NCI-H345 (cell line): ENCODE measurements at regions not wholly inside any gene's neighbourhood (a gene's known extent, or its start where the extent isn't known, plus 50 kb on each side); places are given as distances from the start of the nearest gene placed in this dataset.

Experiments used
- DNase-seq: peaks from one replicate; lab custom pipeline; 2025; lab: John Stamatoyannopoulos, UW

DNA sequence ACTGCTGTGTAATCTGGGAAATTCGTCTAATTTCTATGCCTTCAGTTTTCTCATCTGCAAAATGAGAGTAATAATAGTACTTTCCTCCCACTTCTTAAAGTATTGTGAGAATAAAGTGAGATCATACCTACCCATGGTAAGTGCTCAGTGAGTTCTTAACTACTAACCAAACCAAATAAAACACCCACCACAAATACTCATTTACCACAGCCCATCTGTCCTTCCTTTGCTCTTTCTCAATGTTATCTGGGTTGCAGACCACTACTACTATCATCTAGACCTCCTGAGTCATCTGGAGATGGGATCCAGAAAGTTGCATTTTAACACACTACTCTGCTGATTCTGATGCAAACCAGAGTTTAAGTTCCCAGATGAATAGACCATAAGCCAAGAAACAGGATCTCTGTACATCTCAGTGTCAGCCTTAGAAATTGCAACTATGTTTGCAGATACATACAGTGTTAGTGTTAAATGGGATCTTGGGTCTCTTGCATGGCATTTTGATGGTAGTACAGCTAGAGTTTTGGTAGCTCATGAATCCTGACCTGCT, 105.4 kb upstream of the ATP10B start:
- no peak for DNase-seq

GRCh38 chr5:160956051-160956450, 104.0 kb upstream of the ATP10B start:
- DNase-seq: no peak

- no peak for DNase-seq
These were observed 98.3 kb upstream of the ATP10B start for GRCh38 chr5:160950311-160950710.

DNA sequence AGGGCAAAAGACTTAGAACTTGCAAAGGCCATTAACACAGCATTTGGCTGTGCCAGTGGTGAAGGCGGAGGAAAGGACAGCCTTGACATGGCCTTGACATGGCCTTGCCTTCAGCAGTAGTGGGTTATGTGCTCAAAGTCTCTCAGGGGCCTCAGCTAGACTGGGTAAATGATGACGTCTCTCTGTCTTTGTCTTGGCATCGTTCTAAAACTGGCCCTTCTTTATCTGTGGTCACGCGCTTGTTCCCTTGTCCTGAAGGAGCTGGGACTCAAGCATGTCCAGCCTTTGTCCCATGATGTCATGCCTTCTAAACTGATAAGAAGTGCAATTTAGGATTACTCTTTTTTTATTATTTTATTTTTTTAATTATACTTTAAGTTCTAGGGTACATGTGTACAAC, 88.7 kb upstream of the ATP10B start:
- no peak for DNase-seq

DNA sequence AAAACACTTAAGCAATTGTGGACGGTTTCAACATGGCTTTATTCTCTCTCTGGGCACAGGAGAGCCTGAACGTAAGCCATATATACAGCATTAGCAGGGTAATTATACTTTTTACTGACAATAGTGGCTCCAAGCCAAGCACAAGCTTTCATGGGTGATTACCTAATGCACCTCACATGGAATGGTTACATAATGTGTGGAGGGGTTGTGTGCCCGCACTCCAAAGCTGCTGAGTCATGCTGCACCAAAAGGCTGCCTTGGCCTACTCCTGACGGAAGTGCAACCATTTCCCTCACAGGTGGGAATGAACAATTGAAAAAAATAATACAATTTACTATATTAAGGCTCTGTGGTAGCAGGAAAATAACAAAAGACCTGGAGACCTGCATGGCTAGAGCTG, 86.5 kb upstream of the ATP10B start:
- peak; percentile 50 for DNase-seq

DNA sequence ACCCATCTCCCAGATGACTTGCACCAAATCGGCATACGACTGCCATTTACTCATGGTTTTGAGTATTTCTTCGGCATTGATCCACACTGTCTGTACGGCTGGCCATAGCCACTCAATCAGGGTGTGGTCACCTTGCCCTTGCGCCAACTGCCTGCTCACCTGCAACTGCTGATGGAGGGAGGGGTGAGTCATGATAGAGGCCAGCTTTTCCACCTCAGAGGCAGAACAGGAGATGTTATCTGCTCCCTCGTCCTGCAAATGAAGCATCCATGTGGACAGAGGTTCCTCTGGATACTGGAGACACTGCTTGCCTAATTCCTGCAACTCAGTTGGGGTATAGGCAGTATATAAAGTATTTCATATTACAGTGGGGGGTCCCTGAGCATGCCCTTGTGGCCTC, 85.6 kb upstream of the ATP10B start:
- no peak for DNase-seq

DNA sequence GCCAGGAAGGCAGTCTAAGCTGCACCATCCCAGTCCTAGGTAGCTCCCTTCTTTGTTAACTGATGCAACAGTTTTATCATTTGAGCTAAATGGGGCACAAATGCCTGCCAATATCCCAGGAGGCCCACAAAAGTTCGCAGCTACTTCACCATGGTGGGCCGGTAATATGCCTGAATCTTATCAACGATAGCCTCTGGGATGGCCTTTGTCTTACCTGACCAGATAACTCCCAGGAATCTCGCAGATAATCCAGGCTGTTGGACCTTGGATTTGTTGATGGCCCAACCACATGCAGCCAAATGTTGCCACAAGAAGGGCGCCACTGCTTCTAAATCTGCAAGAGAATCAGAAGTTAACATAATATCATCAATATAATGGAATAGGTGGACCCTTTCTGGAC, 83.8 kb upstream of the ATP10B start:
- DNase-seq: no peak

GRCh38 chr5:160931283-160931682, 79.3 kb upstream of the ATP10B start:
- DNase-seq: no peak

- no peak for DNase-seq
These were observed 78.4 kb upstream of the ATP10B start for GRCh38 chr5:160930406-160930805.

DNA sequence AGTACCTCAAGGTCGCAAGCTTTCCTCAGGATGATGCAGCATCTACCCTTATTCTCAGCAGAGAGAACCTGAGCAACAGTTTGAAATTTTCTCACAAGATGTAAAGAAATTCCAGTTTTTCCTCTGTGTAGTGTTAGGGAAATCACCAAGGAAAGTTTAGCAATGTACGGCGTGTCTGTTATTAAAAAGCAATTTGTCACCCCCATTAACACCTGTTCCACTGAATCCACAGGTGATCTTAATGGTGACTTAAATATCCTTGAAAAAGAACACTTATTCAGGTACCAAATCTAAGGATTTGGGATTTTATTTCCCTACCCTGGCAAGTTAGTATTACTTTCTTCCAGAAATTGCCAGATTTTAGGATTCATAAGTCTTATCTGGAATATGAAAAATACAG, 77.9 kb upstream of the ATP10B start:
- DNase-seq: no peak

DNA sequence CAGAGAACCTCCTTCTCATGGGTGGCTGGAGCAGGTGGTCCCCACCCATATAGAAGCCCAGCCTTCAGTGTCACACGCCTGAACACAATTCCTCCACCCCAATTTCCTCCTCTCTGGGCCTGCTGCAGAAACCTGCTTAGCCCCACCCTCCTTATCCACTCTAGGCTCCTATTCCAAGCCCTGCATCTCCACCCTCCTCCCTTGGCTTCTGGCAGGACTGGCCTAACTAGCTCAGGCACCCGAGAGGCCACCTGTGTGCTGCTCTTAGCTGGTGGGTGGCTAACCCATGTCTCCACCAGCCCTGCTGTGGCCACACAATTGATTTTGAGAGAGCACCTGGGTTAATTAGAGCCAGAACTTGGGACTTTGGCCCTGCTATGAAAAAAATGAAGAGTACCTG, 77.3 kb upstream of the ATP10B start:
- no peak for DNase-seq

- DNase-seq: peak; percentile 90
These were observed 74.4 kb upstream of the ATP10B start for GRCh38 chr5:160926428-160926827.

GRCh38 chr5:160925281-160925680, 73.3 kb upstream of the ATP10B start:
- DNase-seq: no peak

DNA sequence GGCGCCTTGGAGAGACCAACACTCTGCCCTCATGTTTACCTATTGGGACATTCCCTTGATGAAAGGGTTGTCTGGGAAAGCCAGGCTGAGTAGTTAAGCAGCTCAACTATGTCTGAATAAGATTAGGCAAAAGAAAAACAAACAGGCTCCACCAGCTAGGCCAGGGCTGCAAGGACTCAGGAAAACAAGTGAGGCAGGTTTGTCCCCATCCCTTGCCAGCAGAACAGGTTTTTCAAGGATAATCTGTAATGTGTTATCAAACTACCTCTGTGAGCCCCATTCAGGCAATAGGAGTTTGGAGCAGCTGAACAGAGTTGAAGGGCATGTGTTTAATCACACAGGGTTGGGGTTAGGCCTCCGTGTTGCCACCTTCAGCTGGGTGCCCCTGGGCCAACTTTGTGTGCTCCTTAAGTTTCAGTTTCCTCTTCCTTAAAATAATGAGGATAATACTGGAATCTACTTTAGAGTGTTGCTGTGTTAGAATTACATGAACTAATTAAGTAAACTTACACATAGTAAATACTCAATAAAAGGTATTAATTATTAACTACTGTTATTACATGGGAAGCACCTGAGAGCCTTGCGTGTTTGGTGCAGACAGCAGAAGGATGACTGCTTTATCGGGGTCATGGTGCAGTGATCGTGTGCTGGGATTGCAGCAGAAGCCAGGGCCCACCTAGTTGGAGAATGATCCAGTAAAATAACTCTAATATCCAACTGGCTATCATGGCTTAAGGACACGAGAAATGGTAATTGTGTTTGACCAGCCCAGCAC, 72.1 kb upstream of the ATP10B start:
- peak; percentile 60 for DNase-seq

DNA sequence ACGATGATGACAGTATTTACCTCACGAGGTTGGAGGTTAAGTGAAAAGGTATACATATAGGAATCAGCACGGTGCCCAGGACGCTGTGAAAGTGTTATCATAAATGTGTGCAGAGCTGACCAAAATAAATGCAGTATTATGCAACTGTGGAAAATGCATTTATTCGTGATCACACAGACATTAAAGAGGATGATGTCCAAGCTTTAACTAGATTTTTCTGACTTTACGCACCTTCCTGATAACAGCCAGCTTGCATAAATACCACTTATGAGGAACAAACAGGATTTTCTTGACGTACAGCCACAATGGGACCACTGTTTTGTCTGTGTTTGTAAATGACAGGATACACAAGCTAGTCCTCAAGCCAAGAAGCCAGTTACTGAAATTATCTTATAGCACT, 71.4 kb upstream of the ATP10B start:
- DNase-seq: no peak

DNA sequence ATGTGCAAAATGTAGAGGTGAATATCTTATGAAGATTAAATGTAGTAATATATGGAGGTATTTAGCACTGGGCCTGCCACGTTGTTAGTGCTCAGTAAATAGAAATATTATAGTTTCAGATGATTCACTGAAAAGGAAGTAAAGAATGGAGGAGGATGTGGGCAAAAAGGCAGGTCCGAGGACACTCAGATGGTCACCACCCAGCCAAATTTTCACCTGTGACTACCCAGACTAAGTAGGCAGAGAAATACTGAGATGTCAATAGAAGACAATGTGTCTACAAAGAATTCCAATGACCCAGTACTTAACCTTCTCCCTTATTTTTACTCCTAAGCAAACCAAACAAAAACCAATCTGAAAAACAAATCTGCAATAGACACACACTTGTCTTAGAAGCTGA, 70.3 kb upstream of the ATP10B start:
- no peak for DNase-seq

DNA sequence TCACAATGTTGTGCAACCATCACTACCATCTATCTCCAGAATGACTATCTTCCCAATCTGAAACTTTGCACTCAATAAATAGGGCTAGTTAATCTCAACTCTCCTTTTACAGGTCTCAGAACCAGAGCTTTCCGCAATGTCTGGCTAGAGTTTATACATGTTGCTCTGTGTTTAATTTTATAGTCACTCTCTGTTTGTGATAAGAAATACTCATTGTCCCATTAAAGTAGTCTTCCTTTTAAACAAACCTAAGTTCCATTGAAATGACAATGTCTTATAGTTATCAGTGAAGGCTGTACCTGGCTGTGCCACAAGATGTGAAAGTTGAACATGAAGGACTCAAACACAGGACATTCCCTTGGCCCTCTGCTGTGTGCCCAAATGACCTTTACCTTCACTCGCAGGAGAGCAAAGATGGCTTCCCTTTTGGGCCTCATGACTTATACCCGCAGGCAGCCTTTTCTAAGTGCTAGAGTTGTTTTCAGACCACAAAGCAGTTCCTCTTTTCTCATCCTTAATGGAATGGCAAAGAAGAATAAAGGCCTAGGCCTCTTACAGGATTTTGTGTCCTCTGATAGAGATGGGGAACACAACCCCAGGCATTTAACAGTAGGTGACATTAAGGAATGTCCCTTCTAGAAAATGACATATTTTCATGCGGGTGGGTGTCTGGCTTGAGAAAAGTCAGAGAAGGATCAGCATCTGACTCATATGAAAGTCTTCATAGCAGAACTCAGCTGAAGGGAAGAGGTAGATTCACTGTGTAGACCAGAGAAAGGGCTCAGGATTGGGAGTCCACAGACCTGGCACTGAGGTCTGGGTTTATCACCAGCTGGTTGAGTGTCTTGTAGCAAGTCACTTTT, 69.6 kb upstream of the ATP10B start:
- no peak for DNase-seq

- DNase-seq: no peak
These were observed 67.6 kb upstream of the ATP10B start for GRCh38 chr5:160919626-160920025.

DNA sequence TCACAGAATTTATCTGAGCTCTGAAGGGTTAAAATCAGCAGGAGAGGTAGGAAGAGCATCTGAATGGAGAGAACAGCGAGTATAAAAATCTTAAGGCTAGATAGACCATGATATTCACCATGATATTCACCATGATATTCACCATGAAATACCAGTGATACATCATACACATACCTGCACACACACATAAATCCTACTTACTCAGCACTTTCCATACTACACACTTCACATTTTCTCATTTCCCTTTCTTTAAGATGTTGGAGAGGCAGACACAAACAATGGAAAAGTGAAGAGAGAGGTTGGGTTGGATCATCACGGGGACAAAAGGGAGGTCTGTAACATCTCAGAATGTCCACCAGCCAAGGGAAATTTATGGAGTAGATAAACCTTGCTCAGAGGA, 66.4 kb upstream of the ATP10B start:
- DNase-seq: no peak

DNA sequence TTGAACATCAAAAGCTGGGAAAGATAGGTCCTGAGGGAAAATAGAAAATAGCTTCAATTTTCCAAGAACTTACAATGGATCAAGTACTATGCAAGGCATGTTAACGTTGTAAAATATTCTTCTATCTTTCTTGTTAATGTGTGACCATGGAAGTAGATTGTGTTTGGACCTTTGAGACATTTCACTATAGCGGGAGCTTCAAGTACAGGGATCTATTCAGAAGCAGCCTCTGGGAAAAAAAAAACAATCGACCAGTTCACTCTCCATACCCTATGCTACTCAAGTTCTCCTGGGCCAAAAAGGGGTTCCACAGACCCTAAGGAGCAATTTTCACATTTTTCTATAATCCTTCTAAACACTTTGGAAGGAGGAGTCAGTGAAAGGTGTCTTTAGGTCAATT, 54.1 kb upstream of the ATP10B start:
- no peak for DNase-seq

DNA sequence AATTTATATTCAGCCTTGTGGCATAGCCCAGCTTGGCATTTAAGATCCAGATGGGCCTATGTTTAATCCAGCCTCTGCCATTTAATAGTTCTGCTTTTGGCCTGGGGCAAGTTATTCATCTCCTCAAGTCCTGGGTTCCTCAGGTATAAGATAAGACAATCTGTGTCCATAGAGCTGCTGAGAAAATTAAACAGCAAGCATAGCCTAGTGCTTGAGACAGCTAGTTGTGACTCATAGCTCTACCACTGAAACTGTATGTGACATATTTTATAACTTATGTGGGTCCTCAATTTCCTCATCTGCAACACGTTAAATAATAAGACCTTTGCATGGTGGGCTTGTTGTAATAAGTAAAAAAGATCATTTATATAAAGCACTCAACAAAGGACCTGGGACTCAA, 53.3 kb upstream of the ATP10B start:
- no peak for DNase-seq

GRCh38 chr5:160904591-160904990, 52.6 kb upstream of the ATP10B start:
- DNase-seq: no peak

DNA sequence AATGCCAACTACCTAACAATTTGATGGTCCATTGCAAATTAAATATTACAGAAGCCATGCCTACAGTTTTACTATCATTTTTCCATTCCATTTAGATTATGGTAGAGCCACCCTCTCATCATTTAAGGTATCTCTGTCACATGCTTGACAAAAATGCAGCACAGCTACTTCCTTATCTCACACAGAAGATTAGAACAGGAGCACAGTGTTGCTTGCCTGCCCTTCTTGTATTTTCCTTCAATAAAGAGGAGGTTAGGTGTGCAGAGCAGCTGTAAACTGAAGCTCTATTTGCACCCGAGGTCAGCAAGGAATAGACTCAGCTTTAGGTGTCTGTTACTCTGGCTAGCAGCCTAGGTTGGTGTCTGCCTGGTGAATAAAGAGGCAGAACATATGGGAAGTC, 51.5 kb upstream of the ATP10B start:
- no peak for DNase-seq
